TTC549 (cell line): ENCODE measurements at regions not wholly inside any gene's neighbourhood (a gene's known extent, or its start where the extent isn't known, plus 50 kb on each side); places are given as distances from the start of the nearest gene placed in this dataset.
"Not testable (repeated sequence)": the region's sequence is repeated elsewhere in the genome, so short reads cannot be mapped to it uniquely, and the experiment has no call there.

ENCODE experiments used
- FAIRE-seq: peaks from 2 replicates; lab custom pipeline; 2012; peaks lifted over from hg19 to GRCh38; lab: Jason Lieb, UNC

- FAIRE-seq = not testable (repeated sequence)
Observed at GRCh38 chr20:25798174-25798993, 101.7 kb upstream of the ZNF337 start.

- not testable (repeated sequence) for FAIRE-seq
Observed at GRCh38 chr20:25797062-25797461, 100.4 kb upstream of the ZNF337 start.

GRCh38 chr20:25777241-25777640 is 80.6 kb upstream of the ZNF337 start:
- not testable (repeated sequence) for FAIRE-seq

DNA sequence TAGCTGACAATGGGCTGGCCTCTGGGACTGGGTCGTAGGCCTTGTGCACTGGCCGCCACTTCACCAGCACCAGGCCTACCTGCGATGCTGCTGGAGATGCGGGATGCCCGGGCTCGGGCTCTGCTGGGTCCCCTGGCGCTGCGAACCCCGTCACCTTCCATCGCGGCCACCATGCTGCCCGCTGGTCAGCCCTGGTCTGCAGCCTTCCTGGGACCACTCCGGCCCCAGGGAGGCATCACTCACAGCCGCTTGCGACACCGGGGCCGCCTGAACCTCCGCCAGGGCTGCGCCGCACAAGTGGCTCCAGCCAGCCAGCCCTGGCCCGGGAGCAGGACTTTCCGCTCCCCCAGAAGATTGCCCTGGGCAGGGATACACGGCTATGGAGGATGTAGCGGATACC is 78.1 kb upstream of the ZNF337 start:
- not testable (repeated sequence) for FAIRE-seq

- not testable (repeated sequence) for FAIRE-seq
Observed at GRCh38 chr20:25774203-25774602, 77.5 kb upstream of the ZNF337 start.

DNA sequence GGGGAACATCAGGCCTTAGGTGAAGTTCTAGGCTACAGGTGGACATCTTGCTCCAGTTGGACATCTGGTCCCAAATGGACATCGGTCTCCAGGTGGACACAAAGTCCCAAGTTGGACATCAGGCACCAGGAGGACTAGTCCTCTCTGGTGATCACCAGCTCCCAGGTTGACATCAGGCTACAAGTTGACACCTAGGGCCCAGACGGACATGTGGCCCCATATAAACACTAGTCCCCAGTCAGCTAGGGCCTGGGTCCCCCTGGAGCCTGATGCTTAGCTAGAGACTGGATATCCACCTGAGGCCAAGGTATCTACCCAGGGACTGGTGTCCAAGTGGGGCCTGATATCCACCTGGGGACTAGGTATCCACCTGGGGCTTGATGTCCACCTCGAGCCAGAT is 75.8 kb upstream of the ZNF337 start:
- not testable (repeated sequence) for FAIRE-seq

- not testable (repeated sequence) for FAIRE-seq
Observed at GRCh38 chr20:25771818-25772217, 75.2 kb upstream of the ZNF337 start.

- no peak for FAIRE-seq
Observed at GRCh38 chr20:25761596-25761995, 64.9 kb upstream of the ZNF337 start.

GRCh38 chr20:25761046-25761445 is 64.4 kb upstream of the ZNF337 start:
- not testable (repeated sequence) for FAIRE-seq

- no peak for FAIRE-seq
Observed at GRCh38 chr20:25750765-25751696, 54.4 kb upstream of the ZNF337 start.

DNA sequence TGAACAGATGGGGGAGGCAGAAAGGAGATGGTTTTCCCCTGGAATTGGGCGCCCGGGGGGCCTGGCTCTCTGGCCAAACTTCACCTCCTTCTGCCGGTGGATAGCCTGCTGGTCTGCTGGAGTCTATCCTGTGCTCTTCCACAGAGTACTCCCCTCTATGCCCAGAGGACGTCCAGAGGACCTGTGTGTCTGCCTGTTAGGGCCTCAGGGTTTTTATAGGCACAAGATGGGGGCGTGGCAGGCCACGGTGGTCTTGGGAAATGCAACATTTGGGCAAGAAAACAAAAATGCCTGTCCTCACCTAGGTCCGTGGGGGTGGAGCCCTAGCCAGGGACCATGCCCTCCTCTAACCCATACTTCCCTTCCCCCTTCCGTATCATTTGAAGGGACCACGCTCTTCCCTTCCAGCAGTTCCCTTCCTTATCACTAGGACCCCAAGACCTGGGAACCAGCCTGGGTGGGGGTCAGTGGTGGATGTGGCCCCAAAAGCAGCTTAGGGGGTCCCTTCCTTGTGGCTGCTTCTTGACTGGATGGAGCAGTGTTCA is 53.6 kb upstream of the ZNF337 start:
- no peak for FAIRE-seq

DNA sequence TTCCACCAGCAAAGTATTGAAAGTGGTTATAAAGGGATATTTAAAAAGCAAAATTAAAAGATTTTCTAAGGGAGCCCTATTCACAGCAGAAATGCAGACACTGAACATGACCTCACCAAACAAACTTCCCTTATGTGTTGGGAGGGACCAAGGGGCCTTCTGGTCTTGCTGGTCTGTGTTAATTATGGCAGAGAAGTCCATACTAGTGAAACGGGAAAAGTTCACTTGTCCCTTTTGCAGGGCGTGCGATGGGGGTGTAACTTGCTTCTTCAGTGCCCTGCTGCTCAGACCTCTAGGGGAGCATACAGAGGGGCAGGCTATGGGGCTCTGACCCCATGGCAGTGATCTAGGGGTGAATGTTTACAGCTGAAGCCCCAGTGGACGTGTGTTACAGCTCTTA is 53.0 kb upstream of the ZNF337 start:
- no peak for FAIRE-seq
